ENCODE measurements at regions not wholly inside any gene's neighbourhood (a gene's known extent, or its start where the extent isn't known, plus 50 kb on each side); places are given as distances from the start of the nearest gene placed in this dataset.

DNA sequence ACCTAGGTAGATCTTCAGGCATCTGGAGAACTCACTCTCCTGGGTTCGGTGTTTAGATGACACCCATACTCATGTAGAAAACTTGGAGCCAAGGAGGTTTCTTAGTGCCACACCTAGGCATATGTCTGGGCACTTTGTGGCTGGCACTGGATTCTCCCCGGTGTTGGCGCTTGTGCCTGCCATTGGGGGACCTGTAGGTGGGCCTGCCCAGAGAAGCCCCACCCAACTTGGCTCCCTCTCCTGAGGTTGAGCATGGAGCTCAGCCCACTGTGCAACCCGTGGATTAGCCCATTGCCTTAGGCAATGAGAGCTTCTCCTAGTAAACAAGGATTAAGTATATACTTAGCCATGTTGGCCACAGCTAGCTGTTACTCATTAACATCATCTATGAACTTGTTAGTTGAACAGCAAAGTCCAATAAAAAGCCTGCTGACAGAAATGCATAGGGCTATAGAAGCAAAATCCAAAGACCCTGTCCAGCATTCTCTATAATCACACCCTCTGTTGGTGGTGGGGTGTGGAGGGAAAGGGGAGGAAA, 335.5 kb upstream of the CHORDC1 start:
- TF ChIP-seq EZH2 (IDR thresholded peaks at IDR 0.05; ENCODE audit: borderline replicate concordance, low read depth, low read length, poor library complexity, severe bottlenecking) = no peak
- TF ChIP-seq, protein P1, sequence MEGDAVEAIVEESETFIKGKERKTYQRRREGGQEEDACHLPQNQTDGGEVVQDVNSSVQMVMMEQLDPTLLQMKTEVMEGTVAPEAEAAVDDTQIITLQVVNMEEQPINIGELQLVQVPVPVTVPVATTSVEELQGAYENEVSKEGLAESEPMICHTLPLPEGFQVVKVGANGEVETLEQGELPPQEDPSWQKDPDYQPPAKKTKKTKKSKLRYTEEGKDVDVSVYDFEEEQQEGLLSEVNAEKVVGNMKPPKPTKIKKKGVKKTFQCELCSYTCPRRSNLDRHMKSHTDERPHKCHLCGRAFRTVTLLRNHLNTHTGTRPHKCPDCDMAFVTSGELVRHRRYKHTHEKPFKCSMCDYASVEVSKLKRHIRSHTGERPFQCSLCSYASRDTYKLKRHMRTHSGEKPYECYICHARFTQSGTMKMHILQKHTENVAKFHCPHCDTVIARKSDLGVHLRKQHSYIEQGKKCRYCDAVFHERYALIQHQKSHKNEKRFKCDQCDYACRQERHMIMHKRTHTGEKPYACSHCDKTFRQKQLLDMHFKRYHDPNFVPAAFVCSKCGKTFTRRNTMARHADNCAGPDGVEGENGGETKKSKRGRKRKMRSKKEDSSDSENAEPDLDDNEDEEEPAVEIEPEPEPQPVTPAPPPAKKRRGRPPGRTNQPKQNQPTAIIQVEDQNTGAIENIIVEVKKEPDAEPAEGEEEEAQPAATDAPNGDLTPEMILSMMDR (conservative IDR thresholded peaks at IDR 0.05; ENCODE audit: low read depth, low read length) = no peak
